ENCODE measurements at regions not wholly inside any gene's neighbourhood (a gene's known extent, or its start where the extent isn't known, plus 50 kb on each side); places are given as distances from the start of the nearest gene placed in this dataset.

- Mint-ChIP-seq H3K27ac (no peak overlapping the region), H3K9me3 (no peaks in the 10 kb centered on the region), H3K4me3 (no peak overlapping the region)
Measured at GRCh38 chr3:5806192-5806591, 618.7 kb downstream of the EDEM1 start.

GRCh38 chr3:5809586-5810246 is 622.2 kb downstream of the EDEM1 start:
- H3K4me3 Mint-ChIP-seq = peak overlapping the region; percentile 53
- H3K27ac Mint-ChIP-seq = peak overlapping the region; percentile 55
- DNase-seq (ENCODE audit: extremely low spot score, unreplicated experiment) = no peak
- no peaks in the 10 kb centered on the region for H3K9me3 Mint-ChIP-seq
- H3K36me3 Mint-ChIP-seq = no peaks in the 10 kb centered on the region
- H3K27me3 Mint-ChIP-seq = no peaks in the 10 kb centered on the region
- TF ChIP-seq CTCF (conservative IDR thresholded peaks at IDR 0.05) = no peak
- H3K4me1 Mint-ChIP-seq (ENCODE audit: unreplicated experiment) = peaks cover 13% of the 10 kb centered on the region

More at GRCh38 chr3:5806192-5806591, 618.7 kb downstream of the EDEM1 start:
- Mint-ChIP-seq H3K4me1 (ENCODE audit: unreplicated experiment) (peaks cover 13% of the 10 kb centered on the region), H3K36me3 (no peaks in the 10 kb centered on the region), H3K27me3 (no peaks in the 10 kb centered on the region)
- TF ChIP-seq CTCF (conservative IDR thresholded peaks at IDR 0.05) = peak; percentile 65
- no peak for DNase-seq (ENCODE audit: extremely low spot score, unreplicated experiment)

- TF ChIP-seq CTCF (conservative IDR thresholded peaks at IDR 0.05) = no peak
- no peaks in the 10 kb centered on the region for H3K36me3 Mint-ChIP-seq
- no peak overlapping the region for H3K27ac Mint-ChIP-seq
- no peaks in the 10 kb centered on the region for H3K27me3 Mint-ChIP-seq
- H3K9me3 Mint-ChIP-seq = no peaks in the 10 kb centered on the region
- H3K4me1 Mint-ChIP-seq (ENCODE audit: unreplicated experiment) = peaks cover 13% of the 10 kb centered on the region
- DNase-seq (ENCODE audit: extremely low spot score, unreplicated experiment) = no peak
- no peak overlapping the region for H3K4me3 Mint-ChIP-seq
Measured at GRCh38 chr3:5811016-5811415, 623.5 kb downstream of the EDEM1 start.

GRCh38 chr3:5813521-5813920 is 626.0 kb downstream of the EDEM1 start:
- Mint-ChIP-seq H3K36me3 (no peaks in the 10 kb centered on the region), H3K4me3 (no peak overlapping the region), H3K4me1 (ENCODE audit: unreplicated experiment) (peaks cover 13% of the 10 kb centered on the region), H3K27me3 (no peaks in the 10 kb centered on the region), H3K27ac (no peak overlapping the region), H3K9me3 (no peaks in the 10 kb centered on the region)
- DNase-seq (ENCODE audit: extremely low spot score, unreplicated experiment) = no peak
- no peak for TF ChIP-seq CTCF (conservative IDR thresholded peaks at IDR 0.05)

- Mint-ChIP-seq H3K9me3 (peaks cover 15% of the 10 kb centered on the region), H3K27me3 (no peaks in the 10 kb centered on the region), H3K4me3 (no peak overlapping the region), H3K4me1 (ENCODE audit: unreplicated experiment) (no peaks in the 10 kb centered on the region), H3K27ac (no peak overlapping the region), H3K36me3 (no peaks in the 10 kb centered on the region)
- DNase-seq (ENCODE audit: extremely low spot score, unreplicated experiment) = no peak
- TF ChIP-seq CTCF (conservative IDR thresholded peaks at IDR 0.05) = no peak
Measured at GRCh38 chr3:5822843-5823242, 635.3 kb downstream of the EDEM1 start.
